ENCODE measurements at regions not wholly inside any gene's neighbourhood (a gene's known extent, or its start where the extent isn't known, plus 50 kb on each side); places are given as distances from the start of the nearest gene placed in this dataset.

GRCh38 chr12:9364224-9365176 lies 156.3 kb upstream of the PZP start:
- TF ChIP-seq CTCF (IDR thresholded peaks at IDR 0.05; ENCODE audit: control extremely low read depth in 1 of 3, insufficient read depth in 1 of 3, low read depth in 1 of 3, low read length in 3 of 3) (no peak), FOSL1 (IDR thresholded peaks at IDR 0.05; ENCODE audit: insufficient read depth, low read depth, low read length) (no peak)
- TF ChIP-seq, protein P1, sequence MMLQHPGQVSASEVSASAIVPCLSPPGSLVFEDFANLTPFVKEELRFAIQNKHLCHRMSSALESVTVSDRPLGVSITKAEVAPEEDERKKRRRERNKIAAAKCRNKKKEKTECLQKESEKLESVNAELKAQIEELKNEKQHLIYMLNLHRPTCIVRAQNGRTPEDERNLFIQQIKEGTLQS (IDR thresholded peaks at IDR 0.05; ENCODE audit: insufficient read depth, low read depth, low read length), result no peak
